HCT116 (cell line): ENCODE measurements at regions not wholly inside any gene's neighbourhood (a gene's known extent, or its start where the extent isn't known, plus 50 kb on each side); places are given as distances from the start of the nearest gene placed in this dataset.

Experiments
- ATAC-seq: fragments of 200-7000 bp; cut with Tn5 transposase; 2 replicates; pipeline ENCODE4 v1.9.1; 2020; ENCODE audit warnings: mild to moderate bottlenecking, moderate library complexity
- BruUV-seq: library from RNA; stranded (reverse); fragments of 400-500 nt; replicated peaks from 2 replicates; lab custom pipeline; 2021; lab: Mats Ljungman, UMichigan
- CTCF ChIA-PET: fragments of 300-600 bp; sonication (Branson Sonifier 250); formaldehyde crosslinking; loops from one replicate; lab custom pipeline; 2021; ENCODE audit warnings: antibody characterized with exemption; lab: Charles Lee
- POLR2A ChIA-PET: fragments of 300-600, 350-600 bp; sonication (Branson Sonifier 250); formaldehyde crosslinking; loops from one replicate; lab custom pipeline; 2021; ENCODE audit warnings: antibody characterized with exemption; lab: Charles Lee
- RAD21 ChIA-PET, 2 experiments: fragments of 300-600 bp; sonication (Branson Sonifier 250); formaldehyde crosslinking; loops; one replicate each; lab custom pipeline; 2023; ENCODE audit warnings: low total read pairs in 2 of 2; ENCODE audit not compliant: uncharacterized antibody in 2 of 2, unreplicated experiment in 2 of 2, low non-redundant PET in 1 of 2; lab: Charles Lee
- DNase-seq: peaks from one replicate; pipeline ENCODE4 v3.0.0-alpha.2; 2010; ENCODE audit warnings: low read depth, low spot score
- H2AFZ ChIP-seq: fragments of 200-600 bp; shearing (Covaris generic), sonication (generic); 2 replicates; pipeline ENCODE4 v1.6.1; 2017; ENCODE audit warnings: low read depth, mixed run types, mixed read lengths, antibody characterized with exemption, low read length; ENCODE audit not compliant: poor library complexity, severe bottlenecking
- H3K27ac ChIP-seq: 2 replicates; pipeline ENCODE4 v1.5.1; 2012; ENCODE audit warnings: low read depth, low read length
- H3K27me3 ChIP-seq: fragments of 200-600 bp; sonication (generic); 2 replicates; pipeline ENCODE4 v1.6.1; 2016; ENCODE audit warnings: mixed run types, low read length, mixed read lengths; ENCODE audit not compliant: insufficient read depth
- H3K36me3 ChIP-seq, 2 experiments: fragments of 200-500 bp in 1 of 2; fragments of 200-600 bp in 1 of 2; sonication (Bioruptor generic) in 1 of 2; sonication (generic) in 1 of 2; 2 replicates each; pipeline versions ENCODE4 v1.5.1 to v1.6.1; 2014 to 2016; ENCODE audit warnings: low read length in 2 of 2, inconsistent platforms in 1 of 2, mixed read lengths in 1 of 2, mixed run types in 1 of 2; ENCODE audit not compliant: insufficient read depth in 2 of 2, control insufficient read depth in 1 of 2
- H3K4me1 ChIP-seq, 2 experiments: fragments of 200-600 bp in 1 of 2; sonication (generic) in 1 of 2; 2 replicates each; pipeline versions ENCODE4 v1.5.1 to v1.6.1; 2012 to 2017; ENCODE audit warnings: low read length in 2 of 2, inconsistent platforms in 1 of 2, mild to moderate bottlenecking in 1 of 2, mixed read lengths in 1 of 2, mixed run types in 1 of 2, moderate library complexity in 1 of 2; ENCODE audit not compliant: insufficient read depth in 2 of 2, control insufficient read depth in 1 of 2
- H3K4me2 ChIP-seq: fragments of 200-600 bp; sonication (generic); 2 replicates; pipeline ENCODE4 v1.6.1; 2017; ENCODE audit warnings: mixed run types, low read length, mixed read lengths
- H3K4me3 ChIP-seq, 2 experiments: fragments of 200-600 bp in 1 of 2; sonication (generic) in 1 of 2; replicated peaks in 1 of 2; 2 replicates each; pipeline ENCODE4 v1.5.1; 2011 to 2016; ENCODE audit warnings: low read length in 2 of 2, control low read depth in 1 of 2, low read depth in 1 of 2, mild to moderate bottlenecking in 1 of 2, mixed read lengths in 1 of 2, mixed run types in 1 of 2
- H3K79me2 ChIP-seq: fragments of 200-600 bp; sonication (generic); 2 replicates; pipeline ENCODE4 v1.6.1; 2017; ENCODE audit warnings: mild to moderate bottlenecking, mixed run types, low read length, moderate library complexity, mixed read lengths; ENCODE audit not compliant: insufficient read depth
- H3K9ac ChIP-seq: fragments of 200-600 bp; sonication (generic); 2 replicates; pipeline ENCODE4 v1.6.1; 2016; ENCODE audit warnings: low read length, mixed read lengths
- H3K9me2 ChIP-seq: fragments of 200-600 bp; sonication (generic), shearing (Covaris generic); 2 replicates; pipeline ENCODE4 v1.6.1; 2017; ENCODE audit warnings: mixed run types, mild to moderate bottlenecking, moderate library complexity; ENCODE audit not compliant: insufficient read depth
- H3K9me3 ChIP-seq, 2 experiments: fragments of 200-500 bp in 1 of 2; fragments of 200-600 bp in 1 of 2; sonication (Bioruptor generic) in 1 of 2; sonication (generic) in 1 of 2; 2 replicates each; pipeline ENCODE4 v1.6.1; 2014 to 2017; ENCODE audit warnings: low read length in 2 of 2, mixed read lengths in 2 of 2, inconsistent platforms in 1 of 2, low read depth in 1 of 2, mild to moderate bottlenecking in 1 of 2, mixed run types in 1 of 2, moderate library complexity in 1 of 2; ENCODE audit not compliant: control insufficient read depth in 1 of 2, insufficient read depth in 1 of 2
- H4K20me1 ChIP-seq: fragments of 200-600 bp; sonication (generic), shearing (Covaris generic); 2 replicates; pipeline ENCODE4 v1.6.1; 2017; ENCODE audit warnings: mixed run types, mild to moderate bottlenecking, moderate library complexity; ENCODE audit not compliant: insufficient read depth
- CBX3 ChIP-seq: IDR thresholded peaks from 2 replicates; pipeline ENCODE4 v1.6.1; 2012; ENCODE audit warnings: low read depth
- CEBPB ChIP-seq: IDR thresholded peaks from 2 replicates; pipeline ENCODE4 v1.6.1; 2012; ENCODE audit warnings: low read depth
- FOSL1 ChIP-seq: IDR thresholded peaks from 2 replicates; pipeline ENCODE4 v1.6.1; 2012; ENCODE audit warnings: low read depth
- JUND ChIP-seq: IDR thresholded peaks from 2 replicates; pipeline ENCODE4 v1.6.1; 2012
- MAX ChIP-seq: IDR thresholded peaks from 2 replicates; pipeline ENCODE4 v1.6.1; 2012
- RAD21 ChIP-seq: IDR thresholded peaks from 2 replicates; pipeline ENCODE4 v1.6.1; 2012; ENCODE audit warnings: low read depth, mild to moderate bottlenecking
- SP1 ChIP-seq: IDR thresholded peaks from 2 replicates; pipeline ENCODE4 v1.6.1; 2012; ENCODE audit warnings: low read depth
- SRF ChIP-seq: IDR thresholded peaks from 2 replicates; pipeline ENCODE4 v1.6.1; 2012; ENCODE audit warnings: low read depth
- ZBTB33 ChIP-seq: IDR thresholded peaks from 2 replicates; pipeline ENCODE4 v1.6.1; 2011; ENCODE audit warnings: mild to moderate bottlenecking, low read length, moderate library complexity; ENCODE audit not compliant: insufficient replicate concordance; ENCODE audit errors: extremely low read depth
- ZFX ChIP-seq: fragments of 450-650 bp; IDR thresholded peaks from 2 replicates; pipeline ENCODE4 v1.6.1; 2017
- intact Hi-C: fragments of 100-400 bp; cut with micrococcal nuclease; formaldehyde crosslinking; loops from 2 replicates; pipeline ENCODE4 v1.10.0; 2022

- peak; percentile 88 for ATAC-seq
Observed at GRCh38 chr2:238684362-238685326, 163.2 kb upstream of the TWIST2 start.

More at GRCh38 chr2:238684362-238685326, 163.2 kb upstream of the TWIST2 start:
- RAD21 ChIA-PET, result no interaction called here
- TF ChIP-seq SRF, result peak; percentile 70
- peak; percentile 73 for TF ChIP-seq SP1
- no peak for TF ChIP-seq ZBTB33
- peak; percentile 39; the same call in 1 of the 2 replicates for TF ChIP-seq MAX
- TF ChIP-seq RAD21, result peak; percentile 18
- TF ChIP-seq FOSL1, result peak; percentile 97
- TF ChIP-seq JUND, result peak; percentile 88
- TF ChIP-seq CEBPB, result peak; percentile 90
- peak; percentile 53; the same call in 1 of the 2 replicates for TF ChIP-seq CBX3
- TF ChIP-seq ZFX, result no peak
- Histone ChIP-seq H3K9me3 (no peaks in the 10 kb centered on the region; a peak in 2 of 4 replicates), H4K20me1 (no peaks in the 10 kb centered on the region), H3K79me2 (no peaks in the 10 kb centered on the region), H3K9me2 (no peaks in the 10 kb centered on the region), H2AFZ (peak overlapping the region; percentile 73), H3K4me1 (peaks cover 0 to 19% of the 10 kb centered on the region in 2 experiments; a peak in 2 of 4 replicates), H3K36me3 (no peaks in the 10 kb centered on the region), H3K27me3 (no peaks in the 10 kb centered on the region), H3K4me2 (peak overlapping the region; percentile 56), H3K27ac (no peak overlapping the region), H3K4me3 (peak overlapping the region in 1 of 2 experiments; percentile 14; a peak in 1 of 4 replicates), H3K9ac (no peak overlapping the region)
- POLR2A ChIA-PET, result no interaction called here
- BruUV-seq, result no TSS peak
- DNase-seq, result peak; percentile 80
- CTCF ChIA-PET, result no interaction called here
- intact Hi-C loops, result no loop called here
